H1 (cell line): ENCODE measurements at regions not wholly inside any gene's neighbourhood (a gene's known extent, or its start where the extent isn't known, plus 50 kb on each side); places are given as distances from the start of the nearest gene placed in this dataset.
"Not testable (repeated sequence)": the region's sequence is repeated elsewhere in the genome, so short reads cannot be mapped to it uniquely, and the experiment has no call there.

Experiments used
- CTCF ChIP-seq, 3 experiments: IDR thresholded peaks; 1 replicate in 2 of 3; 2 replicates in 1 of 3; pipeline versions ENCODE4 v1.5.1 to v1.6.1; 2011; ENCODE audit warnings: low read length in 3 of 3, mild to moderate bottlenecking in 3 of 3, inconsistent platforms in 2 of 3, low read depth in 1 of 3, moderate library complexity in 1 of 3; ENCODE audit not compliant: insufficient read depth in 1 of 3; ENCODE audit errors: control extremely low read depth in 1 of 3
- FOSL1 ChIP-seq: IDR thresholded peaks from 2 replicates; pipeline ENCODE4 v1.6.1; 2011; ENCODE audit warnings: mild to moderate bottlenecking, low read depth, low read length, moderate library complexity; ENCODE audit not compliant: insufficient read depth
- MAFK ChIP-seq: IDR thresholded peaks from 2 replicates; pipeline ENCODE4 v1.6.1; 2012; ENCODE audit warnings: low read depth, mild to moderate bottlenecking, improper control_type of control experiment, low read length
- NRF1 ChIP-seq: IDR thresholded peaks from 2 replicates; pipeline ENCODE4 v1.6.1; 2011; ENCODE audit warnings: mild to moderate bottlenecking, low read depth, low read length, improper control_type of control experiment
- PHF8 ChIP-seq: fragments of 200-600 bp; sonication (generic); conservative IDR thresholded peaks from 2 replicates; pipeline ENCODE4 v1.7.1; 2012; ENCODE audit warnings: low read depth, mild to moderate bottlenecking, inconsistent platforms, low read length, moderate library complexity
- POLR2A ChIP-seq, 2 experiments: IDR thresholded peaks; 1 replicate in 1 of 2; 2 replicates in 1 of 2; pipeline ENCODE4 v1.6.1; 2011; ENCODE audit warnings: low read depth in 2 of 2, low read length in 2 of 2, mild to moderate bottlenecking in 2 of 2; ENCODE audit errors: control extremely low read depth in 1 of 2
- SP1 ChIP-seq: IDR thresholded peaks from 2 replicates; pipeline ENCODE4 v1.6.1; 2011; ENCODE audit warnings: low read depth, low read length
- TCF12 ChIP-seq: IDR thresholded peaks from 2 replicates; pipeline ENCODE4 v1.6.1; 2011; ENCODE audit warnings: low read depth, mild to moderate bottlenecking, low read length
- TF ChIP-seq, protein P1 (sequence below): IDR thresholded peaks from 2 replicates; pipeline ENCODE4 v1.6.1; 2011; ENCODE audit warnings: low read depth, mild to moderate bottlenecking, low read length; ENCODE audit not compliant: insufficient read depth

GRCh38 chr9:24135072-24135471, 309.0 kb upstream of the ELAVL2 start:
- TF ChIP-seq CTCF (IDR thresholded peaks at IDR 0.05; ENCODE audit: control extremely low read depth in 1 of 3, insufficient read depth in 1 of 3, low read depth in 1 of 3, low read length in 3 of 3); SP1; FOSL1; MAFK; NRF1; PHF8; POLR2A (IDR thresholded peaks at IDR 0.05; ENCODE audit: control extremely low read depth in 1 of 2, low read depth in 2 of 2, low read length in 2 of 2); TCF12: not testable (repeated sequence)
- TF ChIP-seq, protein P1, sequence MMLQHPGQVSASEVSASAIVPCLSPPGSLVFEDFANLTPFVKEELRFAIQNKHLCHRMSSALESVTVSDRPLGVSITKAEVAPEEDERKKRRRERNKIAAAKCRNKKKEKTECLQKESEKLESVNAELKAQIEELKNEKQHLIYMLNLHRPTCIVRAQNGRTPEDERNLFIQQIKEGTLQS, result not testable (repeated sequence)
